Mesothelial cell of epicardium (in vitro differentiated cells): ENCODE measurements at regions not wholly inside any gene's neighbourhood (a gene's known extent, or its start where the extent isn't known, plus 50 kb on each side); places are given as distances from the start of the nearest gene placed in this dataset.

ENCODE experiments used
- DNase-seq, 2 experiments: peaks; one replicate each; pipeline ENCODE4 v3.0.0; 2021; ENCODE audit warnings: low spot score in 2 of 2; ENCODE audit not compliant: unreplicated experiment in 2 of 2
- H3K27ac Mint-ChIP-seq: 2 replicates; pipeline ENCODE4 v1.8.0; 2021; ENCODE audit warnings: mixed read lengths
- H3K27me3 Mint-ChIP-seq: 2 replicates; pipeline ENCODE4 v1.8.0; 2021; ENCODE audit warnings: low read depth, mixed read lengths
- H3K36me3 Mint-ChIP-seq: 2 replicates; pipeline ENCODE4 v1.8.0; 2021; ENCODE audit warnings: mixed read lengths
- H3K4me1 Mint-ChIP-seq: 2 replicates; pipeline ENCODE4 v1.8.0; 2021; ENCODE audit warnings: mixed read lengths
- H3K4me3 Mint-ChIP-seq: 2 replicates; pipeline ENCODE4 v1.8.0; 2021; ENCODE audit warnings: mild to moderate bottlenecking, moderate library complexity, mixed read lengths
- H3K9me3 Mint-ChIP-seq: 2 replicates; pipeline ENCODE4 v1.8.0; 2021; ENCODE audit warnings: mixed read lengths
- TF ChIP-seq, protein P1 (sequence below): fragments of 200-600 bp; sonication (generic); IDR thresholded peaks from one replicate; pipeline ENCODE4 v1.5.0; 2021; ENCODE audit warnings: antibody characterized with exemption; ENCODE audit not compliant: unreplicated experiment

DNA sequence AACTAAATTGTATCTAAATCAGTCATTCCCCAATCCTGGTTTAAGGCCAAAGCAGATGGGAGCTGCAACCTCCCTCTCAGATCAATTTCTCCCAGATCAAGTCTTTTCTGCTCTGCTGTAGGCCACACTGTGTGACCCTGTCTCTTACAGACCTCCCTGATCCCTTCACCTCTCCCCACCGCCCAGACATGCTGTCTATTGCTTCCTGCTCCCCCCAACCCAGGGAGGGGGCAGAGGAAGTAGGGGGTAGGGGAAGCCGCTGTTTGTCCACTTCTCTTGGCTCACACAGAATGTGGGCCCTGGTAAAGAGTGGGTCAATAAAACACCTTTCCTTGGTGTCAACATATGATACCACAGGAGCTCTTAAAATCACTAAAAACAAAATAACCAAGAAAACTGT is 226.3 kb downstream of the ENC1 start:
- no peak overlapping the region for H3K4me3 Mint-ChIP-seq
- H3K27ac Mint-ChIP-seq = no peak overlapping the region
- H3K36me3 Mint-ChIP-seq = no peaks in the 10 kb centered on the region
- H3K27me3 Mint-ChIP-seq = no peaks in the 10 kb centered on the region
- H3K4me1 Mint-ChIP-seq = peaks cover 65% of the 10 kb centered on the region
- TF ChIP-seq, protein P1, sequence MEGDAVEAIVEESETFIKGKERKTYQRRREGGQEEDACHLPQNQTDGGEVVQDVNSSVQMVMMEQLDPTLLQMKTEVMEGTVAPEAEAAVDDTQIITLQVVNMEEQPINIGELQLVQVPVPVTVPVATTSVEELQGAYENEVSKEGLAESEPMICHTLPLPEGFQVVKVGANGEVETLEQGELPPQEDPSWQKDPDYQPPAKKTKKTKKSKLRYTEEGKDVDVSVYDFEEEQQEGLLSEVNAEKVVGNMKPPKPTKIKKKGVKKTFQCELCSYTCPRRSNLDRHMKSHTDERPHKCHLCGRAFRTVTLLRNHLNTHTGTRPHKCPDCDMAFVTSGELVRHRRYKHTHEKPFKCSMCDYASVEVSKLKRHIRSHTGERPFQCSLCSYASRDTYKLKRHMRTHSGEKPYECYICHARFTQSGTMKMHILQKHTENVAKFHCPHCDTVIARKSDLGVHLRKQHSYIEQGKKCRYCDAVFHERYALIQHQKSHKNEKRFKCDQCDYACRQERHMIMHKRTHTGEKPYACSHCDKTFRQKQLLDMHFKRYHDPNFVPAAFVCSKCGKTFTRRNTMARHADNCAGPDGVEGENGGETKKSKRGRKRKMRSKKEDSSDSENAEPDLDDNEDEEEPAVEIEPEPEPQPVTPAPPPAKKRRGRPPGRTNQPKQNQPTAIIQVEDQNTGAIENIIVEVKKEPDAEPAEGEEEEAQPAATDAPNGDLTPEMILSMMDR = no peak
- no peaks in the 10 kb centered on the region for H3K9me3 Mint-ChIP-seq
- DNase-seq = no peak

DNA sequence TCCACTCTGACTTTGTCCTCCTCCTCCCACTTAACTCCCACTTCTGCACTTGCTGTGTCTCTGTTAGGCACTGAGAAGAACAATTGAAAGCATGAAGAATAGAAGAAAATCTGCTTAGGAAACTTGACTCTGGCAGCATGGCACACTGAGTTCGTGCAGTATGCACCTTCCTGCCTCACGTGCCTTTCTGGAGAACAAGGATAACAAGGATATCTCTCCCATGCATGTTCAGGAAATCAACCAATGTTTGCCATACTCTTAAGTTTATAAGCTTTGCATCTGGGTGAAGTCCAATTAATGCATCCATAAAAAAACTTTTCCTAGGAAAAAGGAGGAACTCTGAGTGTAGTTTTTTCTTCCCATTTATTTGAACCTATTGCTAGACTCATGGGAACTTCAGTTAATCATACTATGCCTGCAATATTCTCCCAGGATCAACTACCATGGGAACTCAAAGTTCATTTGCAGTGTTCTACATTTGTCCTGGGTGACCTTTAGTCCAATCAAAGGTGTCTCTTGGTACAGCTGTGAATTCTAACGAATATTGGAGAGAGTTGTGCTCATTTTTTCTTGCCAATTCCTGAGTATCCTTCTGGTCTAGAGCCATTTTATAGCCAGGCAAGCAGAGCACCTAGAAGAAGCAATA is 227.0 kb downstream of the ENC1 start:
- Mint-ChIP-seq H3K9me3 (no peaks in the 10 kb centered on the region), H3K27ac (peak overlapping the region; percentile 55), H3K4me1 (peaks cover 64% of the 10 kb centered on the region), H3K4me3 (no peak overlapping the region), H3K27me3 (no peaks in the 10 kb centered on the region), H3K36me3 (no peaks in the 10 kb centered on the region)
- TF ChIP-seq, protein P1 = no peak
- DNase-seq = no peak

DNA sequence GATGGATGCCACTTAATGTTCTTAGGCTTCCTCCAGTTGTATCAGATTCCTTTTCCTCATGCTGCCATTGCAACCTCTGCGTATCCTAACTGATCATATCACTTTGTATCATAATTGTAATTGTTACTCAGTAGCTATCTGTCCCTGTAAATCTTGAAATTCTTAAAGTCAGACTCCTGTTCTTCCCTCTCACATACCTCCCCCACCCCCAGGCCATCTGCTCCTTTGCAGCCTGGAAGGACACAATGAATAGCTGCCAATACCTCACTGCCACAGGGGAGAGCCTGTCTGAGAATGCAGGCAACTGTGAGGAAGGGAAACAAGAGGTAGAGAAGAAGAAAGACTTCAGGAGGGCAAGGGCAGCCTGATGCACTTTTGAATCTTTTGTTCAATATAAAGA is 228.5 kb downstream of the ENC1 start:
- TF ChIP-seq, protein P1 = no peak
- DNase-seq = no peak
- Mint-ChIP-seq H3K27me3 (no peaks in the 10 kb centered on the region), H3K36me3 (no peaks in the 10 kb centered on the region), H3K27ac (no peak overlapping the region), H3K4me3 (no peak overlapping the region), H3K9me3 (no peaks in the 10 kb centered on the region), H3K4me1 (peaks cover 62% of the 10 kb centered on the region)

DNA sequence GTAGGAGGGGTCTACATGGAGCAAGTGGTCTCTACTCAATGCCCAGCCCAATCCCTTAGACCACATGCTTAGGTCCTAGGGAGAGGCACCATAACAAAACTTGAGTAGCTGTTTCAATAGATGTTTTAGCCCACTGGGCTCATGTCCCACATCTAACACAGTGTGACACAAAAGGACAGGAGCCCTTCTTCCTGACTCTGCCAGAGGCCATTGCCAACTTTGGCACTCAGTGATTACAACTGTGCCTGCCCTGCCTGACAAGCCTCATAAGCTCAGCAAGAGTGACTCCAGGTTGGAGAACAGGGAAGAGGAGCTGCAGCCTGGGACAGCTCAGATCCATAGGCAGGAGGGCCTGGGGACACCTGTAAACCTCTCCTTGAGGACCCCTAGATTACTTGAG is 230.8 kb downstream of the ENC1 start:
- TF ChIP-seq, protein P1 = no peak
- Mint-ChIP-seq H3K4me3 (no peak overlapping the region), H3K36me3 (no peaks in the 10 kb centered on the region), H3K4me1 (peaks cover 62% of the 10 kb centered on the region), H3K9me3 (no peaks in the 10 kb centered on the region), H3K27me3 (no peaks in the 10 kb centered on the region), H3K27ac (no peak overlapping the region)
- DNase-seq = no peak

DNA sequence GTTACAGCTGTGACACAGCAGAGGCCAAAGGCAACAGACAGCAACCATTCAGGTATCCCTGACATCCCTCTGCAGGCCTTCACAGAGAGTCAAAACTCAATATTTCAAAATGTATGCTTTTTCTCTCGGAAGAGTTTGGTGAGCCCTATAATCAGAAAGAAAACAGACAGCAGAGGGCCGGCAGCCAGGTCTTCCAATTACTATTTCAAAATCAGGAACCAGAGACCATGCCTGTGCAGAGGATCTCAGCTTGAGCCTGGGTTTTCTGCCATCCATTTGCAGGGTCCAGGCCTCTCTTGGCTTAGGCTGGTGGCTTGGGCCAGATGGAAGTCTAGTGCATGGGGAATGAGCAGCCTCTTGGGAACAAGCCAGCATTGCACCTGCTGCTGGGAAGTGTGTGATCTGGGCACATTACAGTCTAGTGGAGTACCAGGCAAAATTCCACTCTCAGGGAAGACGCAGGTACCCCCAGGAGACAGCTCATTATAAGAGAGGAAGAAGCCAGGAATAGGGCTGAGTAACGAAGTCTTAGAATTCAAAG is 231.3 kb downstream of the ENC1 start:
- no peak overlapping the region for H3K27ac Mint-ChIP-seq
- no peak for DNase-seq
- peaks cover 64% of the 10 kb centered on the region for H3K4me1 Mint-ChIP-seq
- TF ChIP-seq, protein P1 = no peak
- H3K4me3 Mint-ChIP-seq = no peak overlapping the region
- H3K27me3 Mint-ChIP-seq = no peaks in the 10 kb centered on the region
- no peaks in the 10 kb centered on the region for H3K36me3 Mint-ChIP-seq
- H3K9me3 Mint-ChIP-seq = no peaks in the 10 kb centered on the region
